ENCODE measurements at regions not wholly inside any gene's neighbourhood (a gene's known extent, or its start where the extent isn't known, plus 50 kb on each side); places are given as distances from the start of the nearest gene placed in this dataset.
"Not testable (repeated sequence)": the region's sequence is repeated elsewhere in the genome, so short reads cannot be mapped to it uniquely, and the experiment has no call there.

- DNase-seq: no peak
Measured at GRCh38 chr19:30692181-30692811, 320.1 kb downstream of the ZNF536 start.

GRCh38 chr19:30691819-30692166, 319.6 kb downstream of the ZNF536 start:
- no peak for DNase-seq

GRCh38 chr19:30690935-30691818, 319.0 kb downstream of the ZNF536 start:
- no peak for DNase-seq

GRCh38 chr19:30690525-30690924, 318.3 kb downstream of the ZNF536 start:
- DNase-seq: no peak

GRCh38 chr19:30689474-30689873, 317.3 kb downstream of the ZNF536 start:
- DNase-seq: no peak

GRCh38 chr19:30688696-30689095, 316.5 kb downstream of the ZNF536 start:
- no peak for DNase-seq

GRCh38 chr19:30686826-30687566, 314.8 kb downstream of the ZNF536 start:
- no peak for DNase-seq

- DNase-seq: no peak
Measured at GRCh38 chr19:30686176-30686820, 314.1 kb downstream of the ZNF536 start.

- DNase-seq: no peak
Measured at GRCh38 chr19:30685426-30686000, 313.3 kb downstream of the ZNF536 start.

GRCh38 chr19:30684613-30685012, 312.4 kb downstream of the ZNF536 start:
- no peak for DNase-seq

GRCh38 chr19:30682999-30683536, 310.9 kb downstream of the ZNF536 start:
- peak; percentile 24 to 56 for DNase-seq

GRCh38 chr19:30682146-30682998, 310.2 kb downstream of the ZNF536 start:
- no peak for DNase-seq

- no peak for DNase-seq
Measured at GRCh38 chr19:30681162-30682100, 309.2 kb downstream of the ZNF536 start.

- not testable (repeated sequence) for DNase-seq
Measured at GRCh38 chr19:30680399-30680798, 308.2 kb downstream of the ZNF536 start.

GRCh38 chr19:30679789-30680188, 307.6 kb downstream of the ZNF536 start:
- no peak for DNase-seq

- DNase-seq: no peak
Measured at GRCh38 chr19:30679153-30679702, 307.0 kb downstream of the ZNF536 start.

GRCh38 chr19:30678168-30678567, 306.0 kb downstream of the ZNF536 start:
- DNase-seq: no peak

- DNase-seq: no peak
Measured at GRCh38 chr19:30677702-30678101, 305.5 kb downstream of the ZNF536 start.

GRCh38 chr19:30676990-30677679, 305.0 kb downstream of the ZNF536 start:
- no peak for DNase-seq
